ENCODE measurements at regions not wholly inside any gene's neighbourhood (a gene's known extent, or its start where the extent isn't known, plus 50 kb on each side); places are given as distances from the start of the nearest gene placed in this dataset.

DNA sequence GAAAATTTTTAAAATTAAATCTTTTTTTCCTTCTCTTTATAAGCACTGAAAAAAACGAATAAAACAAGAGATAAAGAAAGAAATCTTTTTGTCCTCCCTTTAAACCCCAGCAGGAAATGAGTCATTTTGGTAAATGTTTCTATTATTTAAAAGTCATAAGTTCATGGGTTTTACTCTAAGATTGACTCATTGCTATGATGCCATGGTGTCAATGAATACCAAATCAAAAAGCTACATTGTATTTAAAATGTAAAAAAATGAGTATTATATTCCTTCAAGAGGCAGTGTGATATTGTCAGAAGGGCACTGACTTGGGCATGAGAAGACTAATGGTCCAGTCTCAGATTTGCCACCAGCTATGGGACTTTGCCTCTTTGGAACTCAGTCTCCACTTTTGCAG lies 303.4 kb upstream of the DNAJC19 start:
- TF ChIP-seq, protein P1, sequence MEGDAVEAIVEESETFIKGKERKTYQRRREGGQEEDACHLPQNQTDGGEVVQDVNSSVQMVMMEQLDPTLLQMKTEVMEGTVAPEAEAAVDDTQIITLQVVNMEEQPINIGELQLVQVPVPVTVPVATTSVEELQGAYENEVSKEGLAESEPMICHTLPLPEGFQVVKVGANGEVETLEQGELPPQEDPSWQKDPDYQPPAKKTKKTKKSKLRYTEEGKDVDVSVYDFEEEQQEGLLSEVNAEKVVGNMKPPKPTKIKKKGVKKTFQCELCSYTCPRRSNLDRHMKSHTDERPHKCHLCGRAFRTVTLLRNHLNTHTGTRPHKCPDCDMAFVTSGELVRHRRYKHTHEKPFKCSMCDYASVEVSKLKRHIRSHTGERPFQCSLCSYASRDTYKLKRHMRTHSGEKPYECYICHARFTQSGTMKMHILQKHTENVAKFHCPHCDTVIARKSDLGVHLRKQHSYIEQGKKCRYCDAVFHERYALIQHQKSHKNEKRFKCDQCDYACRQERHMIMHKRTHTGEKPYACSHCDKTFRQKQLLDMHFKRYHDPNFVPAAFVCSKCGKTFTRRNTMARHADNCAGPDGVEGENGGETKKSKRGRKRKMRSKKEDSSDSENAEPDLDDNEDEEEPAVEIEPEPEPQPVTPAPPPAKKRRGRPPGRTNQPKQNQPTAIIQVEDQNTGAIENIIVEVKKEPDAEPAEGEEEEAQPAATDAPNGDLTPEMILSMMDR (IDR thresholded peaks at IDR 0.05), result no peak
- no peak for TF ChIP-seq POLR2A (IDR thresholded peaks at IDR 0.05)

Measured in body of pancreas (tissue), 4 donors.